CD14-positive monocyte (primary cell): ENCODE measurements at regions not wholly inside any gene's neighbourhood (a gene's known extent, or its start where the extent isn't known, plus 50 kb on each side); places are given as distances from the start of the nearest gene placed in this dataset.
"Not testable (repeated sequence)": the region's sequence is repeated elsewhere in the genome, so short reads cannot be mapped to it uniquely, and the experiment has no call there.

ENCODE experiments used
- DNase-seq, 3 donors: peaks; one replicate each; pipeline ENCODE4 v3.0.0-alpha.2; 2011 to 2022
- H2AFZ ChIP-seq: 2 replicates; pipeline ENCODE4 v1.6.0; 2012; ENCODE audit warnings: mild to moderate bottlenecking, low read depth, low read length, inconsistent platforms; ENCODE audit not compliant: insufficient read depth, poor library complexity, severe bottlenecking
- H3K27ac ChIP-seq, 2 donors: 1 replicate in 1 of 2; 2 replicates in 1 of 2; pipeline ENCODE4 v1.5.1; 2012 to 2013; ENCODE audit warnings: low read length in 2 of 2, control low read depth in 1 of 2, inconsistent platforms in 1 of 2, low read depth in 1 of 2, mild to moderate bottlenecking in 1 of 2
- H3K27me3 ChIP-seq, 2 donors: one replicate each; pipeline versions ENCODE4 v1.6.0 to v1.6.1; 2011 to 2013; ENCODE audit warnings: low read length in 2 of 2; ENCODE audit not compliant: control insufficient read depth in 2 of 2, insufficient read depth in 2 of 2
- H3K36me3 ChIP-seq, 2 donors: replicated peaks in 1 of 2; 1 replicate in 1 of 2; 2 replicates in 1 of 2; pipeline versions ENCODE4 v1.5.1 to v1.6.1; 2012 to 2013; ENCODE audit warnings: low read length in 2 of 2, control low read depth in 1 of 2, inconsistent platforms in 1 of 2, mild to moderate bottlenecking in 1 of 2; ENCODE audit not compliant: insufficient read depth in 2 of 2, control insufficient read depth in 1 of 2
- H3K4me1 ChIP-seq, 2 donors: 1 replicate in 1 of 2; 2 replicates in 1 of 2; pipeline versions ENCODE4 v1.5.1 to v1.6.1; 2012 to 2013; ENCODE audit warnings: low read length in 2 of 2, control low read depth in 1 of 2, inconsistent platforms in 1 of 2, mild to moderate bottlenecking in 1 of 2, moderate library complexity in 1 of 2; ENCODE audit not compliant: insufficient read depth in 2 of 2, control insufficient read depth in 1 of 2
- H3K4me2 ChIP-seq: replicated peaks from 2 replicates; pipeline ENCODE3; 2012; ENCODE audit warnings: low read length, moderate library complexity, mild to moderate bottlenecking; ENCODE audit not compliant: poor library complexity, severe bottlenecking; ENCODE audit errors: extremely low read depth
- H3K4me3 ChIP-seq, 3 experiments: fragments of 200-600 bp in 1 of 3; sonication (generic) in 1 of 3; replicated peaks in 1 of 3; 1 replicate in 2 of 3; 2 replicates in 1 of 3; pipeline ENCODE4 v1.5.1; 2011 to 2013; ENCODE audit warnings: low read length in 3 of 3, mild to moderate bottlenecking in 3 of 3, control low read depth in 2 of 3, low read depth in 2 of 3, inconsistent platforms in 1 of 3, moderate library complexity in 1 of 3
- H3K79me2 ChIP-seq: 2 replicates; pipeline ENCODE4 v1.6.0; 2012; ENCODE audit warnings: mild to moderate bottlenecking, control low read depth, inconsistent platforms, low read length, moderate library complexity; ENCODE audit not compliant: insufficient read depth
- H3K9ac ChIP-seq: 2 replicates; pipeline ENCODE4 v1.6.0; 2017; ENCODE audit warnings: low read length, mild to moderate bottlenecking; ENCODE audit not compliant: insufficient read depth, poor library complexity, severe bottlenecking
- H3K9me3 ChIP-seq, 2 donors: replicated peaks in 1 of 2; 1 replicate in 1 of 2; 2 replicates in 1 of 2; pipeline versions ENCODE4 v1.5.1 to v1.6.1; 2012 to 2013; ENCODE audit warnings: low read length in 2 of 2, control low read depth in 1 of 2; ENCODE audit not compliant: control insufficient read depth in 1 of 2, insufficient read depth in 1 of 2
- H4K20me1 ChIP-seq: 2 replicates; pipeline ENCODE4 v1.6.0; 2012; ENCODE audit warnings: mild to moderate bottlenecking, low read length, control low read depth, moderate library complexity; ENCODE audit not compliant: insufficient read depth
- H3K27ac Mint-ChIP-seq, 7 donors: one replicate each; pipeline ENCODE4 v1.8.0; 2020; ENCODE audit warnings: mild to moderate bottlenecking in 7 of 7, mixed read lengths in 7 of 7, moderate library complexity in 6 of 7, inconsistent platforms in 2 of 7
- H3K27me3 Mint-ChIP-seq, 3 donors: one replicate each; pipeline ENCODE4 v1.8.0; 2021 to 2022; ENCODE audit warnings: low read depth in 3 of 3, mild to moderate bottlenecking in 3 of 3, mixed read lengths in 3 of 3, moderate library complexity in 3 of 3, inconsistent platforms in 1 of 3
- H3K36me3 Mint-ChIP-seq, 2 donors: one replicate each; pipeline ENCODE4 v1.8.0; 2020; ENCODE audit warnings: mixed read lengths in 2 of 2, inconsistent platforms in 1 of 2, mild to moderate bottlenecking in 1 of 2
- H3K4me1 Mint-ChIP-seq: one replicate; pipeline ENCODE4 v1.8.0; 2020; ENCODE audit warnings: mild to moderate bottlenecking, mixed read lengths
- H3K4me3 Mint-ChIP-seq, 2 donors: one replicate each; pipeline ENCODE4 v1.8.0; 2020; ENCODE audit warnings: mild to moderate bottlenecking in 2 of 2, mixed read lengths in 2 of 2, moderate library complexity in 1 of 2
- H3K9me3 Mint-ChIP-seq, 7 donors: one replicate each; pipeline ENCODE4 v1.8.0; 2020 to 2022; ENCODE audit warnings: mixed read lengths in 7 of 7, mild to moderate bottlenecking in 6 of 7, moderate library complexity in 6 of 7, inconsistent platforms in 2 of 7
- CTCF ChIP-seq: fragments of 200-600 bp; IDR thresholded peaks from one replicate; pipeline ENCODE4 v1.8.0; 2022; ENCODE audit warnings: antibody characterized with exemption, mild to moderate bottlenecking
- WGBS: methylation state at CpG from one replicate; pipeline ENCODE4 v1.1.5; 2013; ENCODE audit warnings: missing lambda C conversion rate; ENCODE audit not compliant: insufficient coverage; 5-methylcytosine and 5-hydroxymethylcytosine counted together
- intact Hi-C, 2 donors: fragments of 100-400 bp; cut with micrococcal nuclease; formaldehyde crosslinking; loops; one replicate each; pipeline versions ENCODE4 v1.15.0 to v1.15.1; 2023

GRCh38 chr21:17396948-17397347 is 115.9 kb upstream of the CXADR start:
- no peaks in the 10 kb centered on the region for H3K4me1 Mint-ChIP-seq
- Histone ChIP-seq H3K36me3 (no peaks in the 10 kb centered on the region), H3K79me2 (no peaks in the 10 kb centered on the region), H4K20me1 (no peaks in the 10 kb centered on the region), H3K9me3 (no peaks in the 10 kb centered on the region), H3K27ac (no peak overlapping the region), H3K9ac (no peak overlapping the region), H3K4me1 (no peaks in the 10 kb centered on the region), H3K27me3 (no peaks in the 10 kb centered on the region), H3K4me2 (no peak overlapping the region), H3K4me3 (no peak overlapping the region), H2AFZ (no peak overlapping the region)
- H3K27me3 Mint-ChIP-seq = peaks cover 0 to 5% (median 2%) of the 10 kb centered on the region in 3 donors
- H3K4me3 Mint-ChIP-seq = no peak overlapping the region
- no peaks in the 10 kb centered on the region for H3K36me3 Mint-ChIP-seq
- TF ChIP-seq CTCF = no peak
- intact Hi-C loops = no loop called here
- no peaks in the 10 kb centered on the region for H3K9me3 Mint-ChIP-seq
- no peak overlapping the region for H3K27ac Mint-ChIP-seq
- no peak for DNase-seq

- Histone ChIP-seq H2AFZ (no peak overlapping the region), H3K9me3 (no peaks in the 10 kb centered on the region), H3K9ac (no peak overlapping the region), H3K27me3 (no peaks in the 10 kb centered on the region), H3K4me2 (no peak overlapping the region), H3K4me1 (no peaks in the 10 kb centered on the region), H3K79me2 (no peaks in the 10 kb centered on the region), H3K4me3 (no peak overlapping the region), H4K20me1 (no peaks in the 10 kb centered on the region), H3K27ac (no peak overlapping the region), H3K36me3 (no peaks in the 10 kb centered on the region)
- H3K4me3 Mint-ChIP-seq = no peak overlapping the region
- TF ChIP-seq CTCF = no peak
- no peak overlapping the region for H3K27ac Mint-ChIP-seq
- peaks cover 0 to 5% (median 2%) of the 10 kb centered on the region in 3 donors for H3K27me3 Mint-ChIP-seq
- no peaks in the 10 kb centered on the region for H3K36me3 Mint-ChIP-seq
- H3K4me1 Mint-ChIP-seq = no peaks in the 10 kb centered on the region
- intact Hi-C loops = no loop called here
- DNase-seq = no peak
- no peaks in the 10 kb centered on the region for H3K9me3 Mint-ChIP-seq
Measured at GRCh38 chr21:17397703-17398102, 115.1 kb upstream of the CXADR start.

- H3K27me3 ChIP-seq, H3K4me2 ChIP-seq, H3K27ac ChIP-seq, H3K9me3 Mint-ChIP-seq, H3K9me3 ChIP-seq, DNase-seq, H3K4me1 Mint-ChIP-seq, H2AFZ ChIP-seq, H3K9ac ChIP-seq, H3K36me3 ChIP-seq, H3K4me3 Mint-ChIP-seq, H3K36me3 Mint-ChIP-seq, H3K4me1 ChIP-seq, H3K27ac Mint-ChIP-seq, intact Hi-C loops, H3K79me2 ChIP-seq, H4K20me1 ChIP-seq, H3K27me3 Mint-ChIP-seq, H3K4me3 ChIP-seq: not testable (repeated sequence)
- WGBS = 83% methylated on average over 3 of the region's 4 CpGs
Measured at GRCh38 chr21:17398954-17399353, 113.9 kb upstream of the CXADR start.
